GM13976 (cell line): ENCODE measurements at regions not wholly inside any gene's neighbourhood (a gene's known extent, or its start where the extent isn't known, plus 50 kb on each side); places are given as distances from the start of the nearest gene placed in this dataset.

ENCODE experiments used
- DNase-seq: peaks from one replicate; pipeline ENCODE4 v3.0.0; 2012; ENCODE audit warnings: low spot score
- in situ Hi-C: fragments of 300-500 bp; cut with MboI; formaldehyde crosslinking; loops from one replicate; pipeline ENCODE4 v1.12.0; 2022; ENCODE audit warnings: low sequenced_read_pairs, mixed read lengths, inconsistent platforms; ENCODE audit not compliant: unreplicated experiment
- TF ChIP-seq, protein P1 (sequence below): IDR thresholded peaks from 2 replicates; pipeline ENCODE4 v1.5.1; 2012; ENCODE audit warnings: borderline replicate concordance, mild to moderate bottlenecking; ENCODE audit not compliant: insufficient read depth; ENCODE audit errors: extremely low read depth, missing control alignments, control extremely low read depth

DNA sequence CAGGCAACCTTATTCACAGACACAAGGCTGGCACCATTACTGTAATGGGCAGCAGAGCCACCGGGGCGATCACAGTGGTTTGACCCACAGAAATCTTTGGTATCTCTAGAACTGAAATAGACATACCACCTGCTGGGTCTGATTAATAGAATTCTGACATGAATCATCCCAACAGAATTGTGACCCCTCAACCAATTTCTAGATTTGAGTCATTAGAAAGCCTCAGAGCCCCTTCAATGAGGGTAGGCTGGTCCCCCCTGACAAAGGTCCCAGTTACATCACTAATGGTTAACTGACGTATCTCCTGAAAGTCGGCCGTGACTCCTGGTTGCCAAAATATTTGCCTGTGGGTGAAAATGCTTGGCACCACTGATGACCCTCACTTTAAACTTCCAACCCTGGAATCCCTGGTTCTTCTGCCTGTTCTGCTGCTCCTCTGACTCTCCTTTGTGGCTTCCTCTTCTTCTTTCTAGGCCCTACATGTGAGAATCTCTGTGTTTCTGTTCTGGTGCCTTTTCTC lies 124.9 kb upstream of the ARID1B start:
- DNase-seq, result peak; percentile 10
- in situ Hi-C loops, result no loop called here
- TF ChIP-seq, protein P1, sequence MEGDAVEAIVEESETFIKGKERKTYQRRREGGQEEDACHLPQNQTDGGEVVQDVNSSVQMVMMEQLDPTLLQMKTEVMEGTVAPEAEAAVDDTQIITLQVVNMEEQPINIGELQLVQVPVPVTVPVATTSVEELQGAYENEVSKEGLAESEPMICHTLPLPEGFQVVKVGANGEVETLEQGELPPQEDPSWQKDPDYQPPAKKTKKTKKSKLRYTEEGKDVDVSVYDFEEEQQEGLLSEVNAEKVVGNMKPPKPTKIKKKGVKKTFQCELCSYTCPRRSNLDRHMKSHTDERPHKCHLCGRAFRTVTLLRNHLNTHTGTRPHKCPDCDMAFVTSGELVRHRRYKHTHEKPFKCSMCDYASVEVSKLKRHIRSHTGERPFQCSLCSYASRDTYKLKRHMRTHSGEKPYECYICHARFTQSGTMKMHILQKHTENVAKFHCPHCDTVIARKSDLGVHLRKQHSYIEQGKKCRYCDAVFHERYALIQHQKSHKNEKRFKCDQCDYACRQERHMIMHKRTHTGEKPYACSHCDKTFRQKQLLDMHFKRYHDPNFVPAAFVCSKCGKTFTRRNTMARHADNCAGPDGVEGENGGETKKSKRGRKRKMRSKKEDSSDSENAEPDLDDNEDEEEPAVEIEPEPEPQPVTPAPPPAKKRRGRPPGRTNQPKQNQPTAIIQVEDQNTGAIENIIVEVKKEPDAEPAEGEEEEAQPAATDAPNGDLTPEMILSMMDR, result no peak

DNA sequence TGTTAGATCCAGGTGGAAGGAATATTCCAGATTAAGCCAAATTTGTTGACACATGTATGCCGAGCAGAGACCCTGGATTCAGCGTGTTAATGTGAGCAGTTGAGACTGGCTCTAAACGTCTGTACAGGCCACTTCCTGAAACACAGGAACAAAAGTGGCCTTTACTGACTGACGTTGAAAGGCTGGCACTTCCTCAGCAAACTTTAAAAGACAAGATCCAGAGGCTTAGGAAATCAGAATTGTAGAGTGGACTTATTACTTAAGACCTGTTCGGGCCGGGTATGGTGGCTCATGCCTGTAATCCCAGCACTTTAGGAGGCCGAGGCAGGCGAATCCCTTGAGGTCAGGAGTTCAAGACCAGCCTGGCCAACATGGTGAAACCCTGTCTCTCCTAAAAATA lies 125.7 kb upstream of the ARID1B start:
- DNase-seq, result no peak
- in situ Hi-C loops, result no loop called here
- TF ChIP-seq, protein P1, result no peak

DNA sequence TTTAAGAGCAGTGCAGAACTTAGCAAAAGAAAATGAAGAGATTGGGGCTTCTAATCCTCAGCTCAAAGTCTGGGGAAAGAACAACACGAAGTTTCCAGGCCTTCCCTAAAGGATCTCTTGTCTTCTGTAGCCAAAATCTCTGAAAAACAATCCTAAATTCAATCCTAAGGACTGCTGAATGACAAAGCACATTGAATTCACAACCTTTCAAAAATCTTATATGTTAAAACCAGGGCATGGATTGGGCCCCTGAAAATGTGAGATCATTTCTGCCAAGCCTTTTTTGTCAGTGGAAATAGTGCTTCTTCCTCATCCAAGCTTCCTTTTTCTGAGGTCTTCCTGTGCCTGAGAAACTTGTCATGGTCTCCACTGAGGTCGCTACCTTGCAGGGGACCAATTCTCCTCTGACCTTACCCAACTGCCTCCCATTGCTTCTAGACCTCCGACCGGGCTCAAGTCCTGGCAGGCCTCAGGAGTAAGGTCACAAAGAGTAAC lies 126.2 kb upstream of the ARID1B start:
- DNase-seq, result no peak
- in situ Hi-C loops, result no loop called here
- TF ChIP-seq, protein P1, result no peak

DNA sequence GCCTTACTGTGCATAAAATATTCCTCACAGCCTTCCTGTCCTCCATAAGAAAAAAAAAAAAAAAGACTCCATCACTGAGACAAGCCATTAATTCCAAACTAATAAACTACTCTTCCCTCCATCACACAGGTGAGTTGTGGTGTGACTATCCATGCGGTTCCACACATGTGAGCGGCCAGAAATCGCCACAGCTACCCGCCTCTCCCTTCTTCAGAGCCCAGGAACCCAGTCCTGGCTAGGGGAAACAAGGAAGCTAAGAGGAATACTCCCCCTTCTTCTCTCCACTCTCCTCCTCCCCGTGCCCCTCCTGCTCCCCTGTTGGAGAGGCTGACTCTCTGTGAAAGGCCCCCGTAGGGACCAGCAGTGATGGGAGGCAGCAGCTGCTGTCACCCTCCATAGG lies 128.6 kb upstream of the ARID1B start:
- in situ Hi-C loops, result no loop called here
- TF ChIP-seq, protein P1, result no peak
- DNase-seq, result no peak

DNA sequence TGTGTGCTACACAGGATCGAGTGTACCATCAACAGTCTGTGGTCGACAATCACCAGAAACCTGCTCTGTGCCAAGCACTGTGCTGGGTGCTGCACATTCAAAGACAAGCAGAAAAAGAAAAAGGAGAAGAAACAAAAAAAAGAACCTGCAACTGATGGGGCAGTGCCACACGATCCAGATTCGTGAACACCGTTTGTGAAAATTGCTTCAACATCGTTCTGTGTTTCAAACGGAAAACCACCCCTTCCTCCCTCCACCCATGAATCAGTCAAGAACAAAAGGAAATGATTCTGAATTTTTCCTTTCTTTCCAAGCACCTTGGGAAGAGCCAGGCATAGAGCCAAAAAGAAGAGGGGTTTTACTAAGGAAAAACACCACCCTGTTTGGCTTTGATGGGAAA lies 129.2 kb upstream of the ARID1B start:
- in situ Hi-C loops, result no loop called here
- DNase-seq, result no peak
- TF ChIP-seq, protein P1, result no peak

DNA sequence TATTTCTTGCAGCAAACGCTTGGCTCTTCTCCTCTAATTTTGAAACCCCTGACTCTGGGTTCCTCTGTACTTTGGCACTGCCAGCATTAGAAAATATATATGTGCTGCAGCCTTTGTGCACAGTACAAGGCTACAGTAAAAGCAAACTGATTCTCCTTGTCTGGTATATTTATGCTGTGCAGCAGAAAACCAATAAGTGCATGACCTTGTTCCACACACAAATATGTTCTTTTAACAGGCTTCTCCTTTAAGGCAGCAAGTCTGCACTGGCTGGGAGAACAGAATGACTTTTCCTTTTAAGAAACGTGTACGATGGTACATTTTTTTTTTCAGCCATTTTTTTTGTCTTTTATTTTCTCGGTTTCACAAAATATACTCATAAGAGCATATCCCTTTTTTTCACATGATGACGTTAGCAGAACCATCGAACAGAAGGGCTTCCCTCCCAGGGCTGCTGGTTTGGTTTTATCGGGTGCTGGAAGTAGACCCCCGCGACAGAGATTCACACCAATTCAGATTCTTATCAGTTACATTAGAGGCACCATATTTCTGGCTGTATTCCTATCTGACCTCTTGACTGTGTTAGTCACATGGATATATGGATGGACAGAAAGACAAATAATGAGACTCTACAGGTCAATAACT lies 129.9 kb upstream of the ARID1B start:
- TF ChIP-seq, protein P1, result no peak
- in situ Hi-C loops, result no loop called here
- no peak for DNase-seq
